HepG2 (cell line): ENCODE measurements at regions not wholly inside any gene's neighbourhood (a gene's known extent, or its start where the extent isn't known, plus 50 kb on each side); places are given as distances from the start of the nearest gene placed in this dataset.

ENCODE experiments used
- ATAC-seq: fragments of 200-7000 bp; cut with Tn5 transposase; 3 replicates; pipeline ENCODE4 v1.9.1; 2020; ENCODE audit warnings: mild to moderate bottlenecking, moderate library complexity
- BruUV-seq: library from RNA; stranded (reverse); fragments of 400-500 nt; replicated peaks from 2 replicates; lab custom pipeline; 2021; lab: Mats Ljungman, UMichigan
- CTCF ChIA-PET: fragments of 300-600 bp; formaldehyde crosslinking; extraction: SDS; loops from one replicate; lab custom pipeline; 2021; ENCODE audit warnings: low total read pairs, inconsistent platforms, low intra/inter-chr PET ratio; lab: Yijun Ruan, JAX
- POLR2A ChIA-PET: fragments of 350-600 bp; sonication (Branson Sonifier 250); formaldehyde crosslinking; loops from one replicate; lab custom pipeline; 2020; ENCODE audit warnings: antibody characterized with exemption, inconsistent platforms; lab: Yijun Ruan, JAX
- DNase-seq: peaks from one replicate; pipeline ENCODE4 v3.0.0-alpha.2; 2015; ENCODE audit warnings: low spot score
- FAIRE-seq: peaks from 3 replicates; lab custom pipeline; 2011; peaks lifted over from hg19 to GRCh38; lab: Jason Lieb, UNC
- H2AFZ ChIP-seq: one replicate; pipeline ENCODE4 v1.6.1; 2011; ENCODE audit warnings: low read length, inconsistent platforms
- H3K27ac ChIP-seq: fragments of 300-600 bp; 3 replicates; pipeline ENCODE4 v1.8.0; 2011; ENCODE audit warnings: mixed run types, mild to moderate bottlenecking, mixed read lengths, low read length, inconsistent platforms; ENCODE audit not compliant: insufficient read depth; ENCODE audit errors: extremely low read length
- H3K27me3 ChIP-seq, 2 experiments: fragments of 200-600 bp in 1 of 2; 2 replicates in 1 of 2; 3 replicates in 1 of 2; pipeline versions ENCODE4 v1.6.0 to v1.8.0; 2011; ENCODE audit warnings: low read length in 2 of 2, mild to moderate bottlenecking in 2 of 2, moderate library complexity in 2 of 2, inconsistent platforms in 1 of 2; ENCODE audit not compliant: insufficient read depth in 2 of 2, control insufficient read depth in 1 of 2
- H3K36me3 ChIP-seq, 2 experiments: fragments of 200-600 bp in 1 of 2; replicated peaks in 1 of 2; 2 replicates in 1 of 2; 3 replicates in 1 of 2; pipeline versions ENCODE4 v1.5.1 to v1.8.0; 2011; ENCODE audit warnings: low read length in 2 of 2, inconsistent platforms in 1 of 2; ENCODE audit not compliant: insufficient read depth in 2 of 2, control insufficient read depth in 1 of 2
- H3K4me1 ChIP-seq: 2 replicates; pipeline ENCODE4 v1.5.1; 2012; ENCODE audit warnings: low read length, inconsistent platforms; ENCODE audit not compliant: insufficient read depth
- H3K4me2 ChIP-seq: 2 replicates; pipeline ENCODE4 v1.6.0; 2011; ENCODE audit warnings: low read depth, low read length, inconsistent platforms
- H3K4me3 ChIP-seq, 3 experiments: fragments of 200-600 bp in 1 of 3; sonication (generic), shearing (Covaris generic) in 1 of 3; replicated peaks in 1 of 3; 2 replicates each; pipeline ENCODE4 v1.5.1; 2011 to 2016; ENCODE audit warnings: low read length in 3 of 3, inconsistent platforms in 2 of 3, low read depth in 2 of 3, mild to moderate bottlenecking in 2 of 3, control low read depth in 1 of 3, mixed read lengths in 1 of 3; ENCODE audit not compliant: insufficient read depth in 1 of 3
- H3K79me2 ChIP-seq: one replicate; pipeline ENCODE4 v1.6.1; 2011; ENCODE audit warnings: low read length, inconsistent platforms; ENCODE audit not compliant: insufficient read depth
- H3K9ac ChIP-seq: 2 replicates; pipeline ENCODE4 v1.6.0; 2011; ENCODE audit warnings: mild to moderate bottlenecking, low read depth, low read length, inconsistent platforms; ENCODE audit not compliant: insufficient read depth
- H3K9me3 ChIP-seq: 2 replicates; pipeline ENCODE4 v1.5.1; 2012; ENCODE audit warnings: mild to moderate bottlenecking, low read length
- H4K20me1 ChIP-seq: 2 replicates; pipeline ENCODE4 v1.6.0; 2011; ENCODE audit warnings: inconsistent platforms, mild to moderate bottlenecking, low read length, moderate library complexity; ENCODE audit not compliant: insufficient read depth
- ARNT2 ChIP-seq: sonication (generic); formaldehyde crosslinking; IDR thresholded peaks from 2 replicates; pipeline ENCODE4 v1.8.0; 2022; ENCODE audit warnings: mild to moderate bottlenecking, low read depth, missing genetic modification reagents, moderate library complexity
- CHCHD3 ChIP-seq: sonication (generic); formaldehyde crosslinking; IDR thresholded peaks from 2 replicates; pipeline ENCODE4 v1.8.0; 2022; ENCODE audit warnings: mild to moderate bottlenecking, missing genetic modification reagents, moderate library complexity
- EEA1 ChIP-seq: sonication (generic); formaldehyde crosslinking; IDR thresholded peaks from 2 replicates; pipeline ENCODE4 v1.5.1; 2020; ENCODE audit warnings: mild to moderate bottlenecking, missing genetic modification reagents, borderline replicate concordance
- FOXA1 ChIP-seq, 2 experiments: fragments of 450-650 bp in 1 of 2; sonication (generic) in 1 of 2; formaldehyde crosslinking in 1 of 2; IDR thresholded peaks; 2 replicates each; pipeline versions ENCODE4 v1.4.0 to v1.6.1; 2016 to 2020; ENCODE audit warnings: missing genetic modification reagents in 1 of 2
- FOXO4 ChIP-seq: sonication (generic); formaldehyde crosslinking; conservative IDR thresholded peaks from 2 replicates; pipeline ENCODE4 v1.8.1; 2023; ENCODE audit warnings: missing genetic modification reagents
- GABPA ChIP-seq, 2 experiments: IDR thresholded peaks; 2 replicates each; pipeline ENCODE4 v1.6.1; 2011 to 2016; ENCODE audit warnings: low read depth in 2 of 2, low read length in 1 of 2, missing biosample characterization in 1 of 2, missing genetic modification characterization in 1 of 2
- GABPB1 ChIP-seq: IDR thresholded peaks from 2 replicates; pipeline ENCODE4 v1.6.1; 2016; ENCODE audit warnings: mild to moderate bottlenecking, missing genetic modification reagents, moderate library complexity, missing compliant biosample characterization
- GPN1 ChIP-seq: sonication (generic); formaldehyde crosslinking; IDR thresholded peaks from 2 replicates; pipeline ENCODE4 v1.5.1; 2020; ENCODE audit warnings: missing genetic modification reagents, borderline replicate concordance
- PAF1 ChIP-seq: IDR thresholded peaks from 2 replicates; pipeline ENCODE4 v1.6.1; 2016; ENCODE audit warnings: missing genetic modification reagents, missing compliant biosample characterization
- RFX3 ChIP-seq: IDR thresholded peaks from 2 replicates; pipeline ENCODE4 v1.6.1; 2016; ENCODE audit warnings: missing biosample characterization, missing genetic modification reagents
- TBL1XR1 ChIP-seq: fragments of 150-350 bp; IDR thresholded peaks from 2 replicates; pipeline ENCODE4 v1.6.1; 2014; ENCODE audit warnings: borderline replicate concordance, low read length; ENCODE audit not compliant: partially characterized antibody
- TCF7L2 ChIP-seq: IDR thresholded peaks from 2 replicates; pipeline ENCODE4 v1.6.1; 2011; ENCODE audit warnings: mild to moderate bottlenecking, low read depth, low read length, moderate library complexity
- TFDP1 ChIP-seq: IDR thresholded peaks from 2 replicates; pipeline ENCODE4 v1.6.1; 2016; ENCODE audit warnings: missing compliant biosample characterization, missing genetic modification reagents, borderline replicate concordance
- ZNF343 ChIP-seq: sonication (generic); formaldehyde crosslinking; IDR thresholded peaks from 2 replicates; pipeline ENCODE4 v1.4.0; 2020; ENCODE audit warnings: mild to moderate bottlenecking, missing genetic modification reagents
- ZNF382 ChIP-seq: sonication (generic); formaldehyde crosslinking; IDR thresholded peaks from 2 replicates; pipeline ENCODE4 v1.5.0; 2020; ENCODE audit warnings: missing genetic modification reagents, mild to moderate bottlenecking, borderline replicate concordance
- ZNF414 ChIP-seq: sonication (generic); formaldehyde crosslinking; IDR thresholded peaks from 2 replicates; pipeline ENCODE4 v1.5.0; 2020; ENCODE audit warnings: missing genetic modification reagents
- ZNF839 ChIP-seq: sonication (generic); formaldehyde crosslinking; IDR thresholded peaks from 2 replicates; pipeline ENCODE4 v1.4.0; 2020; ENCODE audit warnings: missing genetic modification reagents, mild to moderate bottlenecking, borderline replicate concordance
- WGBS: methylation state at CpG from one replicate; pipeline ENCODE4 v1.1.6; 2017; ENCODE audit warnings: low lambda C conversion rate; 5-methylcytosine and 5-hydroxymethylcytosine counted together
- in situ Hi-C: cut with HindIII; loops from 2 replicates; pipeline ENCODE4 v1.10.0; 2017; ENCODE audit warnings: low pct_unique_long_range_greater_than_20kb; ENCODE audit not compliant: extremely low pct_ligation_motif_present
- intact Hi-C: fragments of 100-400 bp; cut with micrococcal nuclease; formaldehyde crosslinking; loops from one replicate; pipeline ENCODE4 v1.10.0; 2022; ENCODE audit not compliant: unreplicated experiment

GRCh38 chr10:24096281-24096680 is 112.7 kb upstream of the KIAA1217 start:
- in situ Hi-C loops: no loop called here
- intact Hi-C loops: no loop called here
- H3K36me3 ChIP-seq: no peaks in the 10 kb centered on the region
- FAIRE-seq (no peak), DNase-seq (no peak), ATAC-seq (no peak)
- 3% methylated on average over 1 of the region's 1 CpG for WGBS
- H3K27ac ChIP-seq: no peak overlapping the region
- no peaks in the 10 kb centered on the region for H3K9me3 ChIP-seq
- H3K4me3 ChIP-seq: no peak overlapping the region
- H3K79me2 ChIP-seq: no peaks in the 10 kb centered on the region
- no peak overlapping the region for H3K4me2 ChIP-seq
- BruUV-seq: no TSS peak
- no peak overlapping the region for H2AFZ ChIP-seq
- peaks cover 6% of the 10 kb centered on the region; the same call in 1 of the 2 replicates for H3K4me1 ChIP-seq
- H3K27me3 ChIP-seq: no peaks in the 10 kb centered on the region
- POLR2A ChIA-PET: no interaction called here
- CTCF ChIA-PET: no interaction called here
- no peak overlapping the region for H3K9ac ChIP-seq
- H4K20me1 ChIP-seq: no peaks in the 10 kb centered on the region
- TF ChIP-seq ZNF414 (CRISPR knock-in tag) (no peak), TCF7L2 (no peak), GABPB1 (no peak), ARNT2 (no peak), TFDP1 (CRISPR knock-in tag) (no peak), FOXO4 (CRISPR knock-in tag) (no peak), RFX3 (CRISPR knock-in tag) (no peak), PAF1 (CRISPR knock-in tag) (no peak), GABPA (IDR thresholded peaks at IDR 0.05; ENCODE audit: low read depth, low read length) (no peak), GABPA (CRISPR knock-in tag; IDR thresholded peaks at IDR 0.05; ENCODE audit: low read depth) (no peak), ZNF839 (CRISPR knock-in tag) (no peak), CHCHD3 (CRISPR knock-in tag) (no peak), FOXA1 (IDR thresholded peaks at IDR 0.05) (no peak), FOXA1 (CRISPR knock-in tag; IDR thresholded peaks at IDR 0.05) (no peak), GPN1 (CRISPR knock-in tag) (no peak), EEA1 (CRISPR knock-in tag) (no peak), ZNF382 (CRISPR knock-in tag) (no peak), TBL1XR1 (no peak), ZNF343 (no peak)
